Trophoblast cell (in vitro differentiated cells and primary cell): ENCODE measurements at regions not wholly inside any gene's neighbourhood (a gene's known extent, or its start where the extent isn't known, plus 50 kb on each side); places are given as distances from the start of the nearest gene placed in this dataset.
"Not testable (repeated sequence)": the region's sequence is repeated elsewhere in the genome, so short reads cannot be mapped to it uniquely, and the experiment has no call there.

Experiments used
- DNase-seq, 2 donors: peaks; one replicate each; pipeline ENCODE4 v3.0.0-alpha.2; 2016
- H2AFZ ChIP-seq: 2 replicates; pipeline ENCODE4 v1.6.1; 2013; ENCODE audit warnings: low read length, moderate library complexity, mild to moderate bottlenecking; ENCODE audit not compliant: insufficient read depth, poor library complexity
- H2AK5ac ChIP-seq: 2 replicates; pipeline ENCODE4 v1.6.1; 2013; ENCODE audit warnings: mild to moderate bottlenecking, low read length
- H2BK120ac ChIP-seq: 2 replicates; pipeline ENCODE4 v1.6.1; 2013; ENCODE audit warnings: low read length, mild to moderate bottlenecking, moderate library complexity; ENCODE audit not compliant: insufficient read depth, poor library complexity
- H2BK12ac ChIP-seq: 2 replicates; pipeline ENCODE4 v1.6.1; 2013; ENCODE audit warnings: mild to moderate bottlenecking, low read length, moderate library complexity
- H2BK5ac ChIP-seq: 2 replicates; pipeline ENCODE4 v1.6.1; 2013; ENCODE audit warnings: low read length, low read depth, moderate library complexity, mild to moderate bottlenecking; ENCODE audit not compliant: poor library complexity
- H3K14ac ChIP-seq: 2 replicates; pipeline ENCODE4 v1.6.1; 2013; ENCODE audit warnings: mild to moderate bottlenecking, low read length
- H3K18ac ChIP-seq: 2 replicates; pipeline ENCODE4 v1.6.1; 2013; ENCODE audit warnings: mild to moderate bottlenecking, low read length
- H3K23ac ChIP-seq: 2 replicates; pipeline ENCODE4 v1.6.1; 2013; ENCODE audit warnings: low read length
- H3K27ac ChIP-seq: 2 replicates; pipeline ENCODE4 v1.5.1; 2013; ENCODE audit warnings: low read depth, mild to moderate bottlenecking, inconsistent platforms, low read length, moderate library complexity
- H3K27me3 ChIP-seq: 2 replicates; pipeline ENCODE4 v1.6.1; 2013; ENCODE audit warnings: inconsistent platforms, mild to moderate bottlenecking, low read length, moderate library complexity; ENCODE audit not compliant: insufficient read depth
- H3K36me3 ChIP-seq, 2 experiments: 1 replicate in 1 of 2; 2 replicates in 1 of 2; pipeline ENCODE4 v1.6.1; 2013; ENCODE audit warnings: low read length in 2 of 2, mild to moderate bottlenecking in 2 of 2, moderate library complexity in 1 of 2; ENCODE audit not compliant: insufficient read depth in 2 of 2, control insufficient read depth in 1 of 2
- H3K4ac ChIP-seq: 2 replicates; pipeline ENCODE4 v1.6.1; 2013; ENCODE audit warnings: low read depth, mild to moderate bottlenecking, low read length, moderate library complexity
- H3K4me1 ChIP-seq, 2 experiments: 1 replicate in 1 of 2; 2 replicates in 1 of 2; pipeline ENCODE4 v1.6.1; 2013; ENCODE audit warnings: low read length in 2 of 2, mild to moderate bottlenecking in 2 of 2, moderate library complexity in 1 of 2; ENCODE audit not compliant: insufficient read depth in 2 of 2, control insufficient read depth in 1 of 2
- H3K4me2 ChIP-seq: 2 replicates; pipeline ENCODE4 v1.6.1; 2013; ENCODE audit warnings: inconsistent platforms, mild to moderate bottlenecking, low read length, moderate library complexity
- H3K4me3 ChIP-seq: 2 replicates; pipeline ENCODE4 v1.5.1; 2013; ENCODE audit warnings: mild to moderate bottlenecking, low read depth, low read length, inconsistent platforms
- H3K79me1 ChIP-seq: one replicate; pipeline ENCODE4 v1.6.1; 2013; ENCODE audit warnings: low read length
- H3K79me2 ChIP-seq: 2 replicates; pipeline ENCODE4 v1.6.1; 2013; ENCODE audit warnings: low read length, mild to moderate bottlenecking; ENCODE audit not compliant: control insufficient read depth, insufficient read depth, poor library complexity
- H3K9ac ChIP-seq: 2 replicates; pipeline ENCODE4 v1.6.1; 2013; ENCODE audit warnings: mild to moderate bottlenecking, low read length
- H3K9me3 ChIP-seq: 2 replicates; pipeline ENCODE4 v1.6.1; 2013; ENCODE audit warnings: low read depth, mild to moderate bottlenecking, control low read depth, inconsistent platforms, low read length; ENCODE audit not compliant: insufficient read depth
- H4K12ac ChIP-seq: 2 replicates; pipeline ENCODE4 v1.6.1; 2013; ENCODE audit warnings: low read depth, mild to moderate bottlenecking, low read length, moderate library complexity
- H4K8ac ChIP-seq: 2 replicates; pipeline ENCODE4 v1.6.1; 2013; ENCODE audit warnings: low read depth, mild to moderate bottlenecking, low read length, moderate library complexity
- H4K91ac ChIP-seq: one replicate; pipeline ENCODE4 v1.6.1; 2013; ENCODE audit warnings: low read depth, mild to moderate bottlenecking, low read length, moderate library complexity
- WGBS: extraction: QIAGEN DNeasy Blood & Tissue Kit; methylation state at CpG from one replicate; pipeline ENCODE4 v1.1.7; 2013; ENCODE audit warnings: missing lambda C conversion rate; ENCODE audit not compliant: insufficient read length, insufficient coverage; ENCODE audit errors: extremely low coverage; 5-methylcytosine and 5-hydroxymethylcytosine counted together

GRCh38 chr6:67686225-67686624, 948.9 kb upstream of the ADGRB3 start:
- H3K36me3 ChIP-seq, H3K9me3 ChIP-seq, H3K79me1 ChIP-seq, H2BK5ac ChIP-seq, H4K12ac ChIP-seq, H2BK120ac ChIP-seq, H3K4me3 ChIP-seq, H3K79me2 ChIP-seq, DNase-seq, H3K4me2 ChIP-seq, H3K9ac ChIP-seq, H3K27ac ChIP-seq, H3K4me1 ChIP-seq, H4K91ac ChIP-seq, H3K27me3 ChIP-seq, H3K23ac ChIP-seq, H2AFZ ChIP-seq, H2AK5ac ChIP-seq, H2BK12ac ChIP-seq, H3K18ac ChIP-seq, H3K4ac ChIP-seq, H4K8ac ChIP-seq, H3K14ac ChIP-seq: not testable (repeated sequence)
- WGBS: no CpG with 5 or more reads among the region's 1 CpG

GRCh38 chr6:67683960-67684359, 951.1 kb upstream of the ADGRB3 start:
- no peak overlapping the region for H3K4me2 ChIP-seq
- no peaks in the 10 kb centered on the region for H3K79me1 ChIP-seq
- no peaks in the 10 kb centered on the region for H3K36me3 ChIP-seq
- no peak overlapping the region for H2AK5ac ChIP-seq
- no peaks in the 10 kb centered on the region for H3K79me2 ChIP-seq
- DNase-seq: no peak
- H4K91ac ChIP-seq: no peak overlapping the region
- H4K12ac ChIP-seq: no peak overlapping the region
- no peak overlapping the region for H3K4me3 ChIP-seq
- H3K4ac ChIP-seq: no peak overlapping the region
- no peak overlapping the region for H2BK12ac ChIP-seq
- H3K27ac ChIP-seq: no peak overlapping the region
- no peaks in the 10 kb centered on the region for H3K9me3 ChIP-seq
- H2BK120ac ChIP-seq: no peak overlapping the region
- no peak overlapping the region for H3K23ac ChIP-seq
- H2AFZ ChIP-seq: no peak overlapping the region
- no peaks in the 10 kb centered on the region for H3K27me3 ChIP-seq
- H3K9ac ChIP-seq: no peak overlapping the region
- no peak overlapping the region for H3K14ac ChIP-seq
- no peaks in the 10 kb centered on the region for H3K4me1 ChIP-seq
- H4K8ac ChIP-seq: no peak overlapping the region
- no peak overlapping the region for H3K18ac ChIP-seq
- no peak overlapping the region for H2BK5ac ChIP-seq
- no CpG with 5 or more reads among the region's 1 CpG for WGBS

- H3K79me2 ChIP-seq: no peaks in the 10 kb centered on the region
- H2BK5ac ChIP-seq: no peak overlapping the region
- H2BK120ac ChIP-seq: no peak overlapping the region
- no peaks in the 10 kb centered on the region for H3K36me3 ChIP-seq
- no peak overlapping the region for H4K12ac ChIP-seq
- H3K9me3 ChIP-seq: no peaks in the 10 kb centered on the region
- H3K23ac ChIP-seq: no peak overlapping the region
- no peak overlapping the region for H3K27ac ChIP-seq
- H4K91ac ChIP-seq: no peak overlapping the region
- no peak overlapping the region for H3K4ac ChIP-seq
- no peak overlapping the region for H3K9ac ChIP-seq
- no peaks in the 10 kb centered on the region for H3K27me3 ChIP-seq
- no peak overlapping the region for H3K14ac ChIP-seq
- WGBS: no CpG with 5 or more reads among the region's 2 CpGs
- no peak overlapping the region for H2BK12ac ChIP-seq
- H3K18ac ChIP-seq: no peak overlapping the region
- no peaks in the 10 kb centered on the region for H3K4me1 ChIP-seq
- H2AFZ ChIP-seq: no peak overlapping the region
- no peaks in the 10 kb centered on the region for H3K79me1 ChIP-seq
- H4K8ac ChIP-seq: no peak overlapping the region
- no peak overlapping the region for H3K4me2 ChIP-seq
- no peak for DNase-seq
- no peak overlapping the region for H2AK5ac ChIP-seq
- H3K4me3 ChIP-seq: no peak overlapping the region
Measured at GRCh38 chr6:67680297-67680932, 954.7 kb upstream of the ADGRB3 start.

- peaks cover 3% of the 10 kb centered on the region for H3K9me3 ChIP-seq
Measured at GRCh38 chr6:67679566-67680296, 955.4 kb upstream of the ADGRB3 start.

More at GRCh38 chr6:67679566-67680296, 955.4 kb upstream of the ADGRB3 start:
- Histone ChIP-seq H3K36me3 (peaks cover 0 to 2% of the 10 kb centered on the region in 2 experiments), H3K18ac (no peak overlapping the region), H3K27ac (no peak overlapping the region), H3K79me2 (no peaks in the 10 kb centered on the region), H2BK12ac (no peak overlapping the region), H3K4me1 (no peaks in the 10 kb centered on the region), H3K4ac (no peak overlapping the region), H3K9ac (no peak overlapping the region), H2AK5ac (no peak overlapping the region), H4K91ac (no peak overlapping the region), H2BK5ac (no peak overlapping the region), H3K23ac (no peak overlapping the region), H3K4me2 (no peak overlapping the region), H3K27me3 (no peaks in the 10 kb centered on the region), H4K12ac (no peak overlapping the region), H2AFZ (no peak overlapping the region), H2BK120ac (no peak overlapping the region), H3K4me3 (no peak overlapping the region), H4K8ac (no peak overlapping the region), H3K79me1 (no peaks in the 10 kb centered on the region), H3K14ac (no peak overlapping the region)
- no CpG with 5 or more reads among the region's 3 CpGs for WGBS
- no peak for DNase-seq
